ENCODE measurements at regions not wholly inside any gene's neighbourhood (a gene's known extent, or its start where the extent isn't known, plus 50 kb on each side); places are given as distances from the start of the nearest gene placed in this dataset.

GRCh38 chr5:52712354-52712753 is 75.4 kb upstream of the ITGA1 start:
- H3K79me2 ChIP-seq (ENCODE audit: insufficient read depth, low read length), result no peaks in the 10 kb centered on the region

GRCh38 chr5:52725065-52725746 is 62.5 kb upstream of the ITGA1 start:
- Histone ChIP-seq H3K4me2 (ENCODE audit: low read depth, low read length, poor library complexity, severe bottlenecking) (peak overlapping the region; percentile 69), H4K20me1 (ENCODE audit: insufficient read depth, low read length, poor library complexity, severe bottlenecking) (no peaks in the 10 kb centered on the region), H3F3A (ENCODE audit: low read depth) (peaks cover 9% of the 10 kb centered on the region), H3K9me3 (ENCODE audit: insufficient read depth, low read depth, low read length) (no peaks in the 10 kb centered on the region), H3K4me3 (ENCODE audit: low read length, poor library complexity, severe bottlenecking) (peak overlapping the region; percentile 58), H3K4me1 (ENCODE audit: insufficient read depth, low read length, poor library complexity, severe bottlenecking) (peaks cover 55% of the 10 kb centered on the region), H3K9me2 (replicated peaks; ENCODE audit: low read depth, low read length) (no peaks in the 10 kb centered on the region), H3K27me3 (ENCODE audit: insufficient read depth, low read length, poor library complexity, severe bottlenecking) (no peaks in the 10 kb centered on the region), H3K36me3 (ENCODE audit: insufficient read depth, low read length) (no peaks in the 10 kb centered on the region), H2AFZ (ENCODE audit: low read length) (no peak overlapping the region), H3K9ac (ENCODE audit: low read depth, low read length, poor library complexity, severe bottlenecking) (peak overlapping the region; percentile 31), H3K79me2 (ENCODE audit: insufficient read depth, low read length) (no peaks in the 10 kb centered on the region)
- TF ChIP-seq CTCF (conservative IDR thresholded peaks at IDR 0.05; ENCODE audit: low read length) (no peak), EZH2phosphoT487 (IDR thresholded peaks at IDR 0.05; ENCODE audit: borderline replicate concordance) (peak; percentile 54; the same call in 1 of the 2 replicates)

More at GRCh38 chr5:52712354-52712753, 75.4 kb upstream of the ITGA1 start:
- no peak for TF ChIP-seq EZH2phosphoT487 (IDR thresholded peaks at IDR 0.05; ENCODE audit: borderline replicate concordance)
- TF ChIP-seq CTCF (conservative IDR thresholded peaks at IDR 0.05; ENCODE audit: low read length), result no peak
- Histone ChIP-seq H3K9me3 (ENCODE audit: insufficient read depth, low read depth, low read length) (peaks cover 20% of the 10 kb centered on the region), H3K27me3 (ENCODE audit: insufficient read depth, low read length, poor library complexity, severe bottlenecking) (no peaks in the 10 kb centered on the region), H3K4me2 (ENCODE audit: low read depth, low read length, poor library complexity, severe bottlenecking) (no peak overlapping the region), H2AFZ (ENCODE audit: low read length) (no peak overlapping the region), H4K20me1 (ENCODE audit: insufficient read depth, low read length, poor library complexity, severe bottlenecking) (no peaks in the 10 kb centered on the region), H3K4me3 (ENCODE audit: low read length, poor library complexity, severe bottlenecking) (no peak overlapping the region), H3K36me3 (ENCODE audit: insufficient read depth, low read length) (no peaks in the 10 kb centered on the region; the same call in 1 of the 2 replicates), H3K4me1 (ENCODE audit: insufficient read depth, low read length, poor library complexity, severe bottlenecking) (peaks cover 52% of the 10 kb centered on the region), H3K9me2 (replicated peaks; ENCODE audit: low read depth, low read length) (no peaks in the 10 kb centered on the region), H3K9ac (ENCODE audit: low read depth, low read length, poor library complexity, severe bottlenecking) (no peak overlapping the region), H3F3A (ENCODE audit: low read depth) (0 out of 2 replicates have a peak, but pooled peaks cover 4% of the 10 kb centered on the region)

- Histone ChIP-seq H3K79me2 (ENCODE audit: insufficient read depth, low read length) (no peaks in the 10 kb centered on the region), H3F3A (ENCODE audit: low read depth) (peaks cover 9% of the 10 kb centered on the region), H3K9me3 (ENCODE audit: insufficient read depth, low read depth, low read length) (no peaks in the 10 kb centered on the region), H4K20me1 (ENCODE audit: insufficient read depth, low read length, poor library complexity, severe bottlenecking) (no peaks in the 10 kb centered on the region), H2AFZ (ENCODE audit: low read length) (no peak overlapping the region), H3K4me2 (ENCODE audit: low read depth, low read length, poor library complexity, severe bottlenecking) (peak overlapping the region; percentile 69), H3K9ac (ENCODE audit: low read depth, low read length, poor library complexity, severe bottlenecking) (peak overlapping the region; percentile 31), H3K4me1 (ENCODE audit: insufficient read depth, low read length, poor library complexity, severe bottlenecking) (peaks cover 55% of the 10 kb centered on the region), H3K27me3 (ENCODE audit: insufficient read depth, low read length, poor library complexity, severe bottlenecking) (no peaks in the 10 kb centered on the region), H3K4me3 (ENCODE audit: low read length, poor library complexity, severe bottlenecking) (peak overlapping the region; percentile 58), H3K9me2 (replicated peaks; ENCODE audit: low read depth, low read length) (no peaks in the 10 kb centered on the region), H3K36me3 (ENCODE audit: insufficient read depth, low read length) (no peaks in the 10 kb centered on the region)
- TF ChIP-seq CTCF (conservative IDR thresholded peaks at IDR 0.05; ENCODE audit: low read length), result no peak
- TF ChIP-seq EZH2phosphoT487 (IDR thresholded peaks at IDR 0.05; ENCODE audit: borderline replicate concordance), result no peak
These were observed 61.9 kb upstream of the ITGA1 start for GRCh38 chr5:52725808-52726207.

Data from Loucy (cell line).